Fibroblast of lung (primary cell): ENCODE measurements at regions not wholly inside any gene's neighbourhood (a gene's known extent, or its start where the extent isn't known, plus 50 kb on each side); places are given as distances from the start of the nearest gene placed in this dataset.
"Not testable (repeated sequence)": the region's sequence is repeated elsewhere in the genome, so short reads cannot be mapped to it uniquely, and the experiment has no call there.

ENCODE experiments used
- DNase-seq, 2 donors: peaks; one replicate each; pipeline versions ENCODE4 v3.0.0 to v3.0.0-alpha.2; 2010; ENCODE audit warnings: low read depth in 2 of 2
- H2AFZ ChIP-seq: 2 replicates; pipeline ENCODE4 v1.5.1; 2012; ENCODE audit warnings: low read length, control low read depth, inconsistent platforms
- H3K27ac ChIP-seq: 2 replicates; pipeline ENCODE4 v1.5.1; 2011; ENCODE audit warnings: low read length, control low read depth; ENCODE audit not compliant: insufficient read depth
- H3K27me3 ChIP-seq: 2 replicates; pipeline ENCODE4 v1.5.1; 2011; ENCODE audit warnings: mild to moderate bottlenecking, low read length; ENCODE audit not compliant: control insufficient read depth, insufficient read depth
- H3K36me3 ChIP-seq: 2 replicates; pipeline ENCODE4 v1.5.1; 2011; ENCODE audit warnings: low read length; ENCODE audit not compliant: control insufficient read depth, insufficient read depth
- H3K4me1 ChIP-seq: 2 replicates; pipeline ENCODE4 v1.5.1; 2011; ENCODE audit warnings: low read length; ENCODE audit not compliant: control insufficient read depth, insufficient read depth; ENCODE audit errors: extremely low read depth
- H3K4me2 ChIP-seq: 2 replicates; pipeline ENCODE4 v1.5.1; 2011; ENCODE audit warnings: low read length, control low read depth; ENCODE audit not compliant: insufficient read depth; ENCODE audit errors: extremely low read depth
- H3K4me3 ChIP-seq, 4 experiments: fragments of 200-600 bp in 1 of 4; sonication (generic) in 1 of 4; replicated peaks in 1 of 4; 2 replicates each; pipeline ENCODE4 v1.5.1; 2011 to 2016; ENCODE audit warnings: low read length in 4 of 4, low read depth in 3 of 4, mild to moderate bottlenecking in 3 of 4, control low read depth in 2 of 4, inconsistent platforms in 1 of 4, mixed read lengths in 1 of 4; ENCODE audit not compliant: insufficient read depth in 1 of 4; ENCODE audit errors: control extremely low read depth in 1 of 4
- H3K79me2 ChIP-seq: 2 replicates; pipeline ENCODE4 v1.5.1; 2012; ENCODE audit warnings: mild to moderate bottlenecking, low read length, inconsistent platforms; ENCODE audit not compliant: control insufficient read depth, insufficient read depth
- H3K9ac ChIP-seq: 2 replicates; pipeline ENCODE4 v1.5.1; 2011; ENCODE audit warnings: mild to moderate bottlenecking, low read length, control low read depth; ENCODE audit not compliant: insufficient read depth
- H3K9me3 ChIP-seq: 2 replicates; pipeline ENCODE4 v1.5.1; 2012; ENCODE audit warnings: low read depth, low read length; ENCODE audit not compliant: control insufficient read depth, insufficient read depth
- H4K20me1 ChIP-seq: 2 replicates; pipeline ENCODE4 v1.5.1; 2011; ENCODE audit warnings: low read length; ENCODE audit not compliant: control insufficient read depth, insufficient read depth; ENCODE audit errors: extremely low read depth
- CTCF ChIP-seq, 2 donors: IDR thresholded peaks in 1 of 2; conservative IDR thresholded peaks in 1 of 2; 1 replicate in 1 of 2; 2 replicates in 1 of 2; pipeline ENCODE4 v1.5.1; 2011 to 2012; ENCODE audit warnings: low read length in 2 of 2, control low read depth in 1 of 2, inconsistent platforms in 1 of 2, low read depth in 1 of 2, mild to moderate bottlenecking in 1 of 2
- EZH2 ChIP-seq: IDR thresholded peaks from 2 replicates; pipeline ENCODE4 v1.5.1; 2012; ENCODE audit warnings: low read length, control low read depth, mild to moderate bottlenecking; ENCODE audit errors: missing control alignments

- TF ChIP-seq CTCF (conservative IDR thresholded peaks at IDR 0.05 in 1 of 2, IDR thresholded peaks at IDR 0.05 in 1 of 2; ENCODE audit: low read depth in 1 of 2, low read length in 2 of 2) (no peak), EZH2 (no peak)
- Histone ChIP-seq H3K27ac (no peak overlapping the region), H3K36me3 (no peaks in the 10 kb centered on the region), H3K4me3 (no peak overlapping the region), H4K20me1 (no peaks in the 10 kb centered on the region), H2AFZ (no peak overlapping the region), H3K27me3 (no peaks in the 10 kb centered on the region), H3K9ac (no peak overlapping the region), H3K4me1 (no peaks in the 10 kb centered on the region), H3K9me3 (no peaks in the 10 kb centered on the region), H3K4me2 (no peak overlapping the region), H3K79me2 (no peaks in the 10 kb centered on the region)
- DNase-seq: no peak
Observed at GRCh38 chr12:14240873-14241220, 124.6 kb upstream of the ATF7IP start.

GRCh38 chr12:14242825-14243224 lies 122.7 kb upstream of the ATF7IP start:
- H3K27ac ChIP-seq, H3K4me2 ChIP-seq, H2AFZ ChIP-seq, H3K4me1 ChIP-seq, H3K4me3 ChIP-seq, H4K20me1 ChIP-seq, DNase-seq, H3K9ac ChIP-seq, H3K36me3 ChIP-seq, H3K9me3 ChIP-seq, H3K79me2 ChIP-seq, H3K27me3 ChIP-seq: not testable (repeated sequence)

- Histone ChIP-seq H3K27ac (no peak overlapping the region), H3K27me3 (no peaks in the 10 kb centered on the region), H2AFZ (no peak overlapping the region), H3K9me3 (no peaks in the 10 kb centered on the region), H3K4me1 (no peaks in the 10 kb centered on the region), H3K79me2 (no peaks in the 10 kb centered on the region), H3K9ac (no peak overlapping the region), H3K4me3 (no peak overlapping the region), H3K36me3 (no peaks in the 10 kb centered on the region), H4K20me1 (no peaks in the 10 kb centered on the region), H3K4me2 (no peak overlapping the region)
- TF ChIP-seq CTCF (conservative IDR thresholded peaks at IDR 0.05 in 1 of 2, IDR thresholded peaks at IDR 0.05 in 1 of 2; ENCODE audit: low read depth in 1 of 2, low read length in 2 of 2) (no peak), EZH2 (no peak)
- no peak for DNase-seq
Observed at GRCh38 chr12:14243941-14244340, 121.5 kb upstream of the ATF7IP start.
